Kidney capillary endothelial cell (primary cell): ENCODE measurements at regions not wholly inside any gene's neighbourhood (a gene's known extent, or its start where the extent isn't known, plus 50 kb on each side); places are given as distances from the start of the nearest gene placed in this dataset.
"Not testable (repeated sequence)": the region's sequence is repeated elsewhere in the genome, so short reads cannot be mapped to it uniquely, and the experiment has no call there.

Experiments used
- DNase-seq: peaks from one replicate; pipeline ENCODE4 v3.0.0-alpha.2; 2018; ENCODE audit warnings: low spot score

DNA sequence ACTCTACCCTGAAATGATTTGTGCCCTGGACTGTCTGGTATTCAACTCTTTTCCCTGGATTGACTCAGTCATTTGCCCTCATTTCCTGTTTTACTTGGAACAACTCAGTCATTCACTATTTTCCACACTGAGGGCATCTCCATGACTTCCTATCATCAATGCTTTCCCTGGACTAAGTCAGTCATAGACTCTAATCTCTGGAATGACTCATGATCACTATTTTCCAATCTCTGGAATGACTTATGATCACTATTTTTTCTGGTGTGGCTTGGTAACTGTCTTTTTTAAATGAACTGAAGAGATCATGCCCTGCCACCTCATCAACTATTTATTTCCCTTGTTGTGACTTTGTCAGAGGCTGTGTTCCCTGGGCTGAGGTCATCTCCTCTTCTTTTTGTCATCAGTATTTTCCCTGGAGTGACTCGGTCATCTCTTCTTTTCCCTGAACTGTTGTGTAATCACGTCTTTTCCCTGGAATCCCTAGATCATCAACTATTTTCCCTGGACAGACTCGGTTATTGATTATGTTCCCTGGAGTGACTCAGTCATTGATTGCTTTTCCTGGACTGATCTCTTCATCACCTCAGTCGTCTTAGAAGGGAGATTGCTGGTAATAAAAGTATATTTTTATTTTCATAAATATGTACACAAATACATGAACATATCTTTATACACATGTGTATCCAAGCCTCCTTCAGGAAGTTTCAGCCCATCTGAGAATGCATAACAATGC, 327.1 kb upstream of the VCX start:
- peak; percentile 2 for DNase-seq

GRCh38 chrX:7514871-7515599, 327.9 kb upstream of the VCX start:
- no peak for DNase-seq

DNA sequence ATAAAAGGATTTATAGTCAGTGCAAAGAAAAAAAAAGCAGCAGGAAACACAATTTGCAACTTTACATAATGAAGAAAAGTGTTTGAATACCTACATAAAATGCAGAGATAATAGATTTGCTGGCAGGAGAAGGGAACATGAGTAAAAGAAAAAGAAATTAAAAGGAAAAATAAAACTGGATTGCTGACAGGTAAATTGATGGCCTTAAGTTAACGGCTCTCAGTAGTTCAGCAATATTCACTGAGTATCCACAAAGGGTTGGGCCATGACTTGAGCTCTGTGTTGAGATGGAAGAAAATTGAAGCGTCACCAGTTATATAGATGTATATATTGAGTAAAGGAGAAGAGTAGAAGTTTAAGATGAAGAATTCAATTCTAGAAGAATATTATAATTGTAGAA, 330.1 kb upstream of the VCX start:
- DNase-seq: no peak

GRCh38 chrX:7503251-7503650, 339.7 kb upstream of the VCX start:
- DNase-seq: no peak

- DNase-seq: no peak
Observed at GRCh38 chrX:7500386-7500785, 342.6 kb upstream of the VCX start.

- no peak for DNase-seq
Observed at GRCh38 chrX:7486505-7486904, 338.6 kb upstream of the PUDP start.

GRCh38 chrX:7485061-7485460, 337.1 kb upstream of the PUDP start:
- DNase-seq: no peak

DNA sequence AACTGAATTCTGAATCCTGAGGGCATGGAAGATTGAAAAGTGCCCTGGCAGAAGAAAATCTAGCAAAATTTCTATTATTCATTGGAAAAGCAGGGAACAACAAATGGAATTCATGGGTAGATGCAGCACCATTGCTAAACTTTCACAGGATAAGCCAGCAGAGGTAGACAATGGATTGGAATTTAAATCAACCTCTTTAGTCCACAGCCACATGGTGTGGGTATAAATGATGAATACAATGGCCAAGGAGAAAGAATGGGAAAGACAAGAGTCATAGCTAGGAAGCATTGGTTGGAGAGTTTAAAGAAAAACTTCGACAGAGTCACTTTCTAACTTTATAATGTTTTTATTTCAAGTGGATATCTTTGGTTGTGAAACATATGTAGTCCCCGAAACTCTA, 332.8 kb upstream of the PUDP start:
- no peak for DNase-seq

DNA sequence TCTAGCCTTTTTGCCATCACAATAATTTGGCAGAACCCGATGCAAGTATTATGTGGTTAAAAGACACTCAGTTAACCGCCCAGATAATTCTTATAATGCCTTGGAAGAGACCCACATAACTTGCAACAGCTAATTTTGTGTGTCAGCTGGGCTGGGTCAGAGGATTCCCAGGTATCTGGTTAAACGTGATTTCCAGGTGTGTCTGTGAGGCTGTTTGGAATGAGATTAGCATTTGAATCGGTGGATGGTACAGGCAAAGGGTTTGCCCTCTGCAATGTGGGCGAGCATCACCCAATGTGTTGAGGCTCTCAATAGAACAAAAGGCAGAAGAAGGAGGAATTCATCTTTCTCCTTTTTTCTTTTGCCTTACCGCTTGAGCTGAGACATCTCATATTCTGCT, 314.2 kb upstream of the PUDP start:
- DNase-seq: no peak

DNA sequence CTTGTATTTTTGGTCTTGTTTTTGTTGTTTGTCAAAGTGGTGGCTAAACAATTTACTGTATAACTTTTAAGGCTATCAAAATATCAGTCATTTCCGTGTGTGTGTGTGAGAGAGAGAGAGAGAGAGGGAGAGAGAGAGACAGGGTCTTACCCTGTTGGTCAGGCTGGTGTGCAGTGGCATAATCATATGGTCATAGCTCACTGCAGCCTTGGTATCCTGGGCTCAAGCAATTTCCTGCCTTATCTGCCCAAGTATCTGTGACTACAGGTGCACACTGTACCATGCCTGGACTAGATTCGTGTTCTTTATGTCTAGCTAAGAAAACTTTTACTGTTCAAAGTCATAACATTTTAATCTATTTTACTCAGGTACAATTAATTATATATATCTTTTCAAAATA, 313.1 kb upstream of the PUDP start:
- DNase-seq: not testable (repeated sequence)

GRCh38 chrX:7447801-7448499, 300.0 kb upstream of the PUDP start:
- no peak for DNase-seq

- no peak for DNase-seq
Observed at GRCh38 chrX:7446815-7447214, 298.9 kb upstream of the PUDP start.

GRCh38 chrX:7444967-7445366, 297.0 kb upstream of the PUDP start:
- no peak for DNase-seq

GRCh38 chrX:7441586-7441985, 293.6 kb upstream of the PUDP start:
- DNase-seq: no peak

DNA sequence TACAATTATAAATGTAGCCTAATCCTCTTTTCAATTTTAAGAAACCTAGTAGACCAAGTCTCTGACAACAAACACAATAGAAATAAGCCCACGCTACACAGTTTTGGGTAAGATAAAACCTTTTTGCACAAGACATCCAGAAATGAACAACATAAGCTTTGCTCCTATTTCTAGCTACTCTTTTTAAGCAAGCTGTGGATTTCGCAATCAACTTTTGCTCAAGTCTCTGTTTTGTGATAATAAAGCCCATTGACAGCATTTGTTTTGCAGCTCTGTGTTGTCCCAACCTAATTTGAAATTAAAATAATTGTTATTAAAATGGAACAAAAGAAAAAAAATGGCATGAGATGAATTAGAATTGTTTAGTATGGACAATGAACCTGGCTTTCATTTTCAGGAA, 287.9 kb upstream of the PUDP start:
- DNase-seq: no peak

DNA sequence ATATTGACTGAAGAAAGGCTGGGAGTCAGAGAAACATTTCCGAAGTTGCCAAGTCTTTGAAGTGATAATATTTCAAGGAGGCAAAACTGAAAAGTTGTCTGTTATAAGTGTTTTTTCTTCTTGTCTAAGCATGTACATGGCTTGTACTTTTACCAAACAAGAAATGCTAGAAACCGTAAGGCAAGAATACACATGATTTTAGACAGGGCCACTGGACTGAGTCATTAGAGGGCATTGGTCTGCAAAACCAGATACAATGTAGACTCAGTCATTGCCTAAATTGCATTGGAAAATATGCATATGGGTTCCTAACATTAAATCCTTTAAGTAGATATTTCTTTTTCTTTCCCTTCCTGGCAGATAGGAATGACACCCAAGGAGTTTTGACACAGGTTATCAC, 284.9 kb upstream of the PUDP start:
- no peak for DNase-seq

DNA sequence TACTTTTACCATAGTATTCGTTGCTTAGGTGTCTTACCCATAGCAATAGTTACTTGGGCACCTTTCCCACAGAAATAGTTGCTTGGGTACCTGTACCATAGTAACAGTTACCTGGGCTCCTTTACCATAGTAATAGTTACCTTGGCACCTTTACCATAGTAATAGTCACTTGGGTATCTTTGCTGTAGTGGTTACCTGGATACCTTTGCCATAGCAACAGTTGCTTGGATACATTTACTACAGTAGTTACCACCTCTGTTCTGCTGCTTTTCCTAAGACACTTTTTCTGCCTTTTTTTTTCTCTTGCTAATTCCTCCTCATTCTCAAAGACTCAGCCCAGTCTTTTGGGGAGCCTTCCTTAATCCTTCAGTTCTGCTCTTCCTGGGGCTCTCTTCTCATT, 272.8 kb upstream of the PUDP start:
- no peak for DNase-seq

DNA sequence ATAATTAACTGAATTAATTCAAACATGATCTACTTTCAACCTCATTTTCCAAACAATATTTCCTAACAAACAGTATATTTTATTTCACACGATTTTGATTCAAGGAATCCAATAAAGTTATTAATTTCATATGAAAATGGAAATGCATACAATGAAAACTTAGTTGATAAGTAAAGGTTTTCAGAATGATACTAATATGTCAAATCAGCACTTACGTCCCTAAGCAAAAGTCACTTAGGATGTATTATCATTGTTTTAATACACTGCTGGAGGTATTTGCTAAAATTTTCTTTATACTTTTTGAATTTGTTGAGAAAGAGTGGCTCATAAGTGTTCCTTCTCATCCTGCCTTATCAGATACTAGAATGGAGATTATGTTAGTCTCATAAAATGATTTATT, 266.8 kb upstream of the PUDP start:
- DNase-seq: no peak

DNA sequence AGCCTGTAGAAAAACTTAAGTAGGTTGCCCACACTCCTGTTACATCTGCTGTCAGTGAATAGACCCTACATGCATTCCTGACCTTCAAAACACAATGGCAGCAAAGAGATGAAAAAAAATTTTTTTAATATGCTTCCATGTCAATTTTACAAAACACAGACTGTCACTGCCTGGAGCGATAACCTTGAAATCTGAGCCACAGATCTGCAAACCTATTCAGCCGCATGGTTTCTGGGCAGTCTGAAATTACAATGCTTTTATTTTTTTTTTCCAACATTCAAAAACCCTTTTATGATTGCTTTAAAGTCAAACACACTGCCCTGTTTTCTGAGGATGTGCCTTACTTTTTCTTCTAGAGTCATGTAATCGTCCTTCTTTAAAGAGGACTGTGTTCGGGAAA, 264.9 kb upstream of the PUDP start:
- DNase-seq: no peak

GRCh38 chrX:7409866-7410265, 261.9 kb upstream of the PUDP start:
- DNase-seq: no peak

GRCh38 chrX:7399373-7399772, 251.4 kb upstream of the PUDP start:
- DNase-seq: no peak

DNA sequence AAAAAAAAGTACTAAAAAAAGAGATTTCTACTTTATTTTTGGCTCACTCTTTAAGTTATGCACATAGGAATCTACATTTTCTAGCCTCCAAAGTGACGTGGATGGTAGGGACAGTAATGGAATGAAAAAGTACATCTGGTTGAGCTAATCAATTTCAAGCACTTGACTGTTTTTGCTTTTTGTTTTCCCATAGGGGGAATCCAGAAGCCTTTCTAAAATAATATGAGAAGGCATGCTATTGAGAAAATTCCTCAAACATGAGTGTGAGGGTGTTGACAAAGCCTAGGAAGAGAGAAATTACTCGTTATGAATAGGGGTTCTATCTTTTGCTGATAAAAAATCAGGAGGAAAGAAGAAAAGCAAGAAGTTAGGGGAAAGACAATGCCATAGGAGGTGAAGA, 242.5 kb upstream of the PUDP start:
- no peak for DNase-seq

GRCh38 chrX:7389576-7389975, 241.6 kb upstream of the PUDP start:
- DNase-seq: no peak
